Hepatocyte (in vitro differentiated cells): ENCODE measurements at regions not wholly inside any gene's neighbourhood (a gene's known extent, or its start where the extent isn't known, plus 50 kb on each side); places are given as distances from the start of the nearest gene placed in this dataset.

Experiments used
- DNase-seq: peaks from one replicate; pipeline ENCODE4 v3.0.0-alpha.2; 2016; ENCODE audit warnings: low spot score
- H2AFZ ChIP-seq: fragments of 200-600 bp; sonication (generic); 2 replicates; pipeline ENCODE4 v1.6.0; 2016; ENCODE audit warnings: antibody characterized with exemption, mild to moderate bottlenecking
- H3K27ac ChIP-seq: fragments of 200-600 bp; sonication (generic); 2 replicates; pipeline ENCODE4 v1.5.1; 2016; ENCODE audit warnings: mild to moderate bottlenecking
- H3K27me3 ChIP-seq: fragments of 200-600 bp; sonication (generic); 2 replicates; pipeline ENCODE4 v1.6.1; 2016
- H3K36me3 ChIP-seq: fragments of 200-600 bp; sonication (generic); replicated peaks from 2 replicates; pipeline ENCODE4 v1.5.1; 2016; ENCODE audit warnings: low read depth; ENCODE audit not compliant: insufficient read depth
- H3K4me1 ChIP-seq: fragments of 200-600 bp; sonication (generic); 2 replicates; pipeline ENCODE4 v1.5.1; 2016; ENCODE audit warnings: mild to moderate bottlenecking, moderate library complexity; ENCODE audit not compliant: insufficient read depth
- H3K4me2 ChIP-seq: fragments of 200-600 bp; sonication (generic); 2 replicates; pipeline ENCODE4 v1.6.0; 2016
- H3K4me3 ChIP-seq: fragments of 200-600 bp; sonication (generic); 2 replicates; pipeline ENCODE4 v1.5.1; 2016; ENCODE audit warnings: mild to moderate bottlenecking
- H3K79me2 ChIP-seq: fragments of 200-600 bp; sonication (generic); 2 replicates; pipeline ENCODE4 v1.6.0; 2017; ENCODE audit warnings: mild to moderate bottlenecking
- H3K9me2 ChIP-seq: fragments of 200-600 bp; sonication (generic); replicated peaks from 2 replicates; pipeline ENCODE4 v1.6.0; 2017; ENCODE audit warnings: mild to moderate bottlenecking; ENCODE audit not compliant: insufficient read depth
- H3K9me3 ChIP-seq: fragments of 200-600 bp; sonication (generic); 2 replicates; pipeline ENCODE4 v1.5.1; 2016; ENCODE audit warnings: low read depth, mild to moderate bottlenecking
- H4K20me1 ChIP-seq: fragments of 200-600 bp; sonication (generic); 2 replicates; pipeline ENCODE4 v1.6.0; 2016; ENCODE audit warnings: mild to moderate bottlenecking; ENCODE audit not compliant: insufficient read depth, poor library complexity, severe bottlenecking
- EZH2 ChIP-seq: fragments of 200-600 bp; sonication (generic); IDR thresholded peaks from 2 replicates; pipeline ENCODE4 v1.6.1; 2016; ENCODE audit warnings: antibody characterized with exemption, mild to moderate bottlenecking, borderline replicate concordance
- EZH2phosphoT487 ChIP-seq: fragments of 200-600 bp; sonication (generic); IDR thresholded peaks from one replicate; pipeline ENCODE4 v1.6.1; 2018; ENCODE audit warnings: antibody characterized with exemption, mild to moderate bottlenecking, low read depth, moderate library complexity; ENCODE audit not compliant: unreplicated experiment, severe bottlenecking
- WGBS: methylation state at CpG from one replicate; pipeline ENCODE4 v1.1.6; 2016; ENCODE audit warnings: low lambda C conversion rate; ENCODE audit errors: missing lambda C conversion rate; 5-methylcytosine and 5-hydroxymethylcytosine counted together
- TF ChIP-seq, protein P1 (sequence below): fragments of 200-600 bp; sonication (generic); IDR thresholded peaks from 2 replicates; pipeline ENCODE4 v1.5.1; 2016; ENCODE audit warnings: antibody characterized with exemption, mild to moderate bottlenecking; ENCODE audit not compliant: poor library complexity

DNA sequence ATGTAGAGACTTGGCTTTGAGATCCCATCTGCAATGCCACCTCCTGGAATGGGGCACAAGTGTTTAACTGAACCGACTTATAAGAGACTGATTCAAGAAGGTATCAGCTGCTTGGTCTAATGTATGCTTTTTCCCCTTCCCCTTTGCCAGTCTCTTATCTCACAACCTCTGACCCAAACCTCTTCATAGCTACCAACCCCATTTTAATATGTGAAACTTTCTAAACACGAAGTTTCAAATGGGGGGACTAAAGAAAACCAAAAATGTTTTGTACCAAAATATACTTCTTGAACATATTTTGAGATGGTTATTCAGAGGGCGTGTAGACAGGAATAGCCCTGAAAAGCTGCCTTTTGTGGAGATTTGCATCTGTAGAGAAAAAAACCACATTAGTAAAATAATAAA is 73.1 kb downstream of the OXSM start:
- TF ChIP-seq, protein P1, sequence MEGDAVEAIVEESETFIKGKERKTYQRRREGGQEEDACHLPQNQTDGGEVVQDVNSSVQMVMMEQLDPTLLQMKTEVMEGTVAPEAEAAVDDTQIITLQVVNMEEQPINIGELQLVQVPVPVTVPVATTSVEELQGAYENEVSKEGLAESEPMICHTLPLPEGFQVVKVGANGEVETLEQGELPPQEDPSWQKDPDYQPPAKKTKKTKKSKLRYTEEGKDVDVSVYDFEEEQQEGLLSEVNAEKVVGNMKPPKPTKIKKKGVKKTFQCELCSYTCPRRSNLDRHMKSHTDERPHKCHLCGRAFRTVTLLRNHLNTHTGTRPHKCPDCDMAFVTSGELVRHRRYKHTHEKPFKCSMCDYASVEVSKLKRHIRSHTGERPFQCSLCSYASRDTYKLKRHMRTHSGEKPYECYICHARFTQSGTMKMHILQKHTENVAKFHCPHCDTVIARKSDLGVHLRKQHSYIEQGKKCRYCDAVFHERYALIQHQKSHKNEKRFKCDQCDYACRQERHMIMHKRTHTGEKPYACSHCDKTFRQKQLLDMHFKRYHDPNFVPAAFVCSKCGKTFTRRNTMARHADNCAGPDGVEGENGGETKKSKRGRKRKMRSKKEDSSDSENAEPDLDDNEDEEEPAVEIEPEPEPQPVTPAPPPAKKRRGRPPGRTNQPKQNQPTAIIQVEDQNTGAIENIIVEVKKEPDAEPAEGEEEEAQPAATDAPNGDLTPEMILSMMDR, result no peak
- no peak for TF ChIP-seq EZH2phosphoT487
- no peak for TF ChIP-seq EZH2
- Histone ChIP-seq H3K4me3 (no peak overlapping the region), H2AFZ (no peak overlapping the region), H4K20me1 (no peaks in the 10 kb centered on the region), H3K4me1 (no peaks in the 10 kb centered on the region), H3K9me2 (no peaks in the 10 kb centered on the region), H3K79me2 (no peaks in the 10 kb centered on the region), H3K27ac (no peak overlapping the region), H3K27me3 (no peaks in the 10 kb centered on the region), H3K9me3 (no peaks in the 10 kb centered on the region), H3K36me3 (no peaks in the 10 kb centered on the region), H3K4me2 (no peak overlapping the region)
- WGBS, result 87% methylated on average over 3 of the region's 3 CpGs
- DNase-seq, result no peak

DNA sequence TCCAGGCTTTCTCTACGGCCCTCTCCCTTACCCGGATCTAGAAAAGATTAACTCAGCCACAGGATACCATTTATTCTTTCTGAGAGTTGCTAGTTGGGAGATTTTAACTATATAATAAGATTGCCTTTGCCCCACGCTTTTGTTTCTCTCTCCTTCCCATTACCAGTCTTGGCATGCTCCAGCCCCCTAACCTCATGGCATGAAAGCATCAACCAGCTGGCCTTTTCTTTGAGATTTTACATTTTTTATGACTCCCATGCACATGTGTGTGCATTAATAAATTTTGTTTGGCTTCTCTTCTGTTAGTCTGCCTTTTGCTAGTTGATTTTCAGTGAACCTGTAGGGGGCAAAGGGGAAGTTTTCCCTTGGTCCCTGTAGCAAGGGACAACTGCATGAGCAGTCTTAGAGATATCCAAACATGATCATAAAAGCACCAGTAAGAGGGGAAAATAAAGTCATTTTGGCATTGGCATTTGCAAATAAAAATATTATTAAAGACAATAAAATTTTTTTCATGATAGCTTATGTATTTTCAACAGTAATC is 73.6 kb downstream of the OXSM start:
- WGBS, result 74% methylated on average over 3 of the region's 3 CpGs
- Histone ChIP-seq H3K27ac (no peak overlapping the region), H3K27me3 (no peaks in the 10 kb centered on the region), H3K79me2 (no peaks in the 10 kb centered on the region), H2AFZ (no peak overlapping the region), H3K36me3 (no peaks in the 10 kb centered on the region), H3K4me3 (no peak overlapping the region), H4K20me1 (no peaks in the 10 kb centered on the region), H3K9me3 (no peaks in the 10 kb centered on the region), H3K4me2 (no peak overlapping the region), H3K4me1 (no peaks in the 10 kb centered on the region), H3K9me2 (no peaks in the 10 kb centered on the region)
- no peak for DNase-seq
- TF ChIP-seq EZH2, result no peak
- TF ChIP-seq, protein P1, result peak; percentile 15

DNA sequence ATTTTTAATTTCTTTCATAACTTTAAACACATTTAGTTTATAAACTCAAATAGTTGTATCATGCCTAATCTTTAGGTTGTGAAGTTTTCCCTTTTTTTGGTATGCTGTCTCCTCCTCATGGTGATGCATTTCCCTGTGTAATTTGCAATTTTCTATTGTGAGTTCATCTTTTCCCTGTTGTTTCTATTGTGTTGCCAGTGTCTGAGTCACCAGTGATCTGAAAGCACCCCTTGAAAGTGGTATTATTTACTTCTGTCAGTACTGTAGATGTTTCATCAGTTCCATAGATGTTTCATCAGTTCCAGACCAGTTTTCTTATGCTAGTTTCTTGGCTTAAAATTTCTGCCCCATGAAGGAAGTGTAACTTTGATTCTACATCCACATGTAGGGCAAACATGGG is 80.6 kb downstream of the OXSM start:
- TF ChIP-seq EZH2, result no peak
- no peak for TF ChIP-seq EZH2phosphoT487
- TF ChIP-seq, protein P1, result no peak
- no peak overlapping the region for H3K27ac ChIP-seq
- DNase-seq, result no peak
- no peaks in the 10 kb centered on the region for H3K27me3 ChIP-seq
- H2AFZ ChIP-seq, result no peak overlapping the region
- no peaks in the 10 kb centered on the region for H3K79me2 ChIP-seq
- H4K20me1 ChIP-seq, result no peaks in the 10 kb centered on the region
- no peaks in the 10 kb centered on the region for H3K9me3 ChIP-seq
- no peaks in the 10 kb centered on the region for H3K36me3 ChIP-seq
- H3K9me2 ChIP-seq, result no peaks in the 10 kb centered on the region
- no peaks in the 10 kb centered on the region for H3K4me1 ChIP-seq
- no peak overlapping the region for H3K4me2 ChIP-seq
- H3K4me3 ChIP-seq, result no peak overlapping the region
